HEK293 (cell line): ENCODE measurements at regions not wholly inside any gene's neighbourhood (a gene's known extent, or its start where the extent isn't known, plus 50 kb on each side); places are given as distances from the start of the nearest gene placed in this dataset.

Source experiments
- GFI1B ChIP-seq: fragments of 450-650 bp; formaldehyde crosslinking; IDR thresholded peaks from 2 replicates; pipeline ENCODE4 v1.5.1; 2016; ENCODE audit warnings: missing biosample characterization, missing genetic modification characterization
- GLI2 ChIP-seq: fragments of 450-650 bp; formaldehyde crosslinking; IDR thresholded peaks from 2 replicates; pipeline ENCODE4; 2017; ENCODE audit warnings: missing biosample characterization, missing genetic modification characterization, low read depth, borderline replicate concordance
- IKZF3 ChIP-seq: fragments of 450-650 bp; IDR thresholded peaks from 2 replicates; pipeline ENCODE4 v1.5.0; 2018; ENCODE audit warnings: missing biosample characterization, mild to moderate bottlenecking, missing genetic modification characterization, moderate library complexity
- KLF1 ChIP-seq: fragments of 450-650 bp; formaldehyde crosslinking; IDR thresholded peaks from 2 replicates; pipeline ENCODE4 v1.5.1; 2016; ENCODE audit warnings: missing biosample characterization, missing genetic modification characterization
- KLF7 ChIP-seq: fragments of 450-650 bp; formaldehyde crosslinking; IDR thresholded peaks from 2 replicates; pipeline ENCODE4 v1.5.1; 2016; ENCODE audit warnings: missing biosample characterization, missing genetic modification characterization, borderline replicate concordance
- SALL2 ChIP-seq: fragments of 450-650 bp; formaldehyde crosslinking; IDR thresholded peaks from 2 replicates; pipeline ENCODE4 v1.5.0; 2017; ENCODE audit warnings: missing biosample characterization, mild to moderate bottlenecking, missing genetic modification characterization, borderline replicate concordance
- SCRT2 ChIP-seq: fragments of 450-650 bp; formaldehyde crosslinking; IDR thresholded peaks from 2 replicates; pipeline ENCODE4 v1.5.1; 2016; ENCODE audit warnings: missing biosample characterization, missing genetic modification characterization
- SETDB1 ChIP-seq: IDR thresholded peaks from one replicate; pipeline ENCODE4 v1.6.1; 2017; ENCODE audit warnings: mild to moderate bottlenecking, low read length, moderate library complexity, mixed read lengths; ENCODE audit not compliant: insufficient read length
- SP3 ChIP-seq: fragments of 450-650 bp; formaldehyde crosslinking; IDR thresholded peaks from 2 replicates; pipeline ENCODE4 v1.5.1; 2016; ENCODE audit warnings: missing biosample characterization, missing genetic modification characterization
- SP7 ChIP-seq: fragments of 450-650 bp; formaldehyde crosslinking; IDR thresholded peaks from 2 replicates; pipeline ENCODE4 v1.5.1; 2016; ENCODE audit warnings: missing biosample characterization, missing genetic modification characterization
- ZBTB21 ChIP-seq: fragments of 450-650 bp; formaldehyde crosslinking; IDR thresholded peaks from 2 replicates; pipeline ENCODE4 v1.5.1; 2017; ENCODE audit warnings: missing biosample characterization, missing genetic modification characterization
- ZBTB7A ChIP-seq: fragments of 450-650 bp; formaldehyde crosslinking; IDR thresholded peaks from 2 replicates; pipeline ENCODE4 v1.5.1; 2016; ENCODE audit warnings: low read depth, missing biosample characterization, missing genetic modification characterization
- ZFP37 ChIP-seq: fragments of 450-650 bp; formaldehyde crosslinking; IDR thresholded peaks from 2 replicates; pipeline ENCODE4 v1.5.1; 2016; ENCODE audit warnings: missing biosample characterization, missing genetic modification characterization
- ZNF121 ChIP-seq: fragments of 450-650 bp; formaldehyde crosslinking; IDR thresholded peaks from 2 replicates; pipeline ENCODE4 v1.5.1; 2016; ENCODE audit warnings: missing biosample characterization, missing genetic modification characterization
- ZNF138 ChIP-seq: fragments of 450-650 bp; formaldehyde crosslinking; IDR thresholded peaks from 2 replicates; pipeline ENCODE4 v1.5.1; 2016; ENCODE audit warnings: missing biosample characterization, missing genetic modification characterization, borderline replicate concordance
- ZNF2 ChIP-seq: fragments of 450-650 bp; formaldehyde crosslinking; IDR thresholded peaks from 2 replicates; pipeline ENCODE4 v1.5.1; 2016; ENCODE audit warnings: missing biosample characterization, missing genetic modification characterization
- ZNF335 ChIP-seq: fragments of 450-650 bp; formaldehyde crosslinking; conservative IDR thresholded peaks from 2 replicates; pipeline ENCODE4 v1.5.1; 2016; ENCODE audit warnings: missing biosample characterization, missing genetic modification characterization
- ZNF394 ChIP-seq: fragments of 450-650 bp; formaldehyde crosslinking; IDR thresholded peaks from 2 replicates; pipeline ENCODE4 v1.5.1; 2016; ENCODE audit warnings: missing biosample characterization, missing genetic modification characterization, mild to moderate bottlenecking, moderate library complexity, borderline replicate concordance
- ZNF555 ChIP-seq: fragments of 450-650 bp; formaldehyde crosslinking; conservative IDR thresholded peaks from 2 replicates; pipeline ENCODE4 v1.5.1; 2017; ENCODE audit warnings: missing biosample characterization, mild to moderate bottlenecking, missing genetic modification characterization, inconsistent platforms
- ZNF558 ChIP-seq: fragments of 450-650 bp; formaldehyde crosslinking; IDR thresholded peaks from 2 replicates; pipeline ENCODE4 v1.5.1; 2016; ENCODE audit warnings: missing biosample characterization, missing genetic modification characterization
- ZNF660 ChIP-seq: fragments of 450-650 bp; IDR thresholded peaks from 2 replicates; pipeline ENCODE4 v1.5.1; 2018; ENCODE audit warnings: missing biosample characterization, mild to moderate bottlenecking, missing genetic modification characterization
- ZNF670 ChIP-seq: fragments of 450-650 bp; formaldehyde crosslinking; IDR thresholded peaks from 2 replicates; pipeline ENCODE4 v1.5.1; 2016; ENCODE audit warnings: missing biosample characterization, missing genetic modification characterization, low read depth
- ZNF843 ChIP-seq: fragments of 450-650 bp; formaldehyde crosslinking; IDR thresholded peaks from 2 replicates; pipeline ENCODE4 v1.5.1; 2016; ENCODE audit warnings: missing biosample characterization, missing genetic modification characterization
- TF ChIP-seq, protein P1 (sequence below): fragments of 450-650 bp; formaldehyde crosslinking; IDR thresholded peaks from 2 replicates; pipeline ENCODE4 v1.5.1; 2016; ENCODE audit warnings: missing biosample characterization, missing genetic modification characterization
- TF ChIP-seq, protein P2 (sequence below): fragments of 450-650 bp; formaldehyde crosslinking; IDR thresholded peaks from 2 replicates; pipeline ENCODE4 v1.5.1; 2016; ENCODE audit warnings: missing biosample characterization, missing genetic modification characterization
- TF ChIP-seq, protein P3 (sequence below): fragments of 450-650 bp; formaldehyde crosslinking; IDR thresholded peaks from 2 replicates; pipeline ENCODE4 v1.5.1; 2016; ENCODE audit warnings: missing biosample characterization, missing genetic modification characterization, low read depth
- TF ChIP-seq, protein P4 (sequence below): fragments of 450-650 bp; formaldehyde crosslinking; IDR thresholded peaks from 2 replicates; pipeline ENCODE4 v1.5.1; 2016; ENCODE audit warnings: missing biosample characterization, missing genetic modification characterization
- TF ChIP-seq, protein P5 (sequence below): fragments of 450-650 bp; formaldehyde crosslinking; IDR thresholded peaks from 2 replicates; pipeline ENCODE4 v1.5.0; 2017; ENCODE audit warnings: missing biosample characterization, missing genetic modification characterization, borderline replicate concordance
- TF ChIP-seq, protein P6 (sequence below): fragments of 450-650 bp; formaldehyde crosslinking; IDR thresholded peaks from 2 replicates; pipeline ENCODE4 v1.5.1; 2016; ENCODE audit warnings: missing biosample characterization, missing genetic modification characterization

DNA sequence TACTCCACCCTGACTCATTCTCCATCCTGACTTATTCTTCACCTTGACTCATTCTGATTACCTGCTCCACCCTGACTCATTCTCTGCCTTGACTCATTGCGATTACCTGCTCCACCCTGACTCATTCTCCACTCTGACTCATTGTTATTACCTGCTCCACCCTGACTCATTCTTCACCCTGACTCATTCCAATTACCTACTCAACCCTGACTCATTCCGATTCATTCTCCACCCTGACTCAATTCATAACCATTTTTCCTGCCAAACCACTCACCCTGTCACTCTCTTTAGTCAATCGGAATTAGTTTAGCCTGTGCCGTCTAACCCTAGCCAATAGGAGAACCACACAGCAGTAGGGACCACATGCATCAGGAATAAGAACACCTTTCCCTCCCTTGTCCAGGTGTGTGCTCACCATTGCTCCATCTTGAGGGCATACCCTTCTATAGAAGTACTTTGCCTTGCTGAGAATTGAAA lies 1227.4 kb upstream of the PCDH20 start (continued):
- TF ChIP-seq, protein P1, sequence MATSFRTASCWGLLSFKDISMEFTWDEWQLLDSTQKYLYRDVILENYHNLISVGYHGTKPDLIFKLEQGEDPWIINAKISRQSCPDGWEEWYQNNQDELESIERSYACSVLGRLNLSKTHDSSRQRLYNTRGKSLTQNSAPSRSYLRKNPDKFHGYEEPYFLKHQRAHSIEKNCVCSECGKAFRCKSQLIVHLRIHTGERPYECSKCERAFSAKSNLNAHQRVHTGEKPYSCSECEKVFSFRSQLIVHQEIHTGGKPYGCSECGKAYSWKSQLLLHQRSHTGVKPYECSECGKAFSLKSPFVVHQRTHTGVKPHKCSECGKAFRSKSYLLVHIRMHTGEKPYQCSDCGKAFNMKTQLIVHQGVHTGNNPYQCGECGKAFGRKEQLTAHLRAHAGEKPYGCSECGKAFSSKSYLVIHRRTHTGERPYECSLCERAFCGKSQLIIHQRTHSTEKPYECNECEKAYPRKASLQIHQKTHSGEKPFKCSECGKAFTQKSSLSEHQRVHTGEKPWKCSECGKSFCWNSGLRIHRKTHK (tag by site-specific recombination), result peak; percentile 55; the same call in 1 of the 2 replicates
- TF ChIP-seq SP3 (tag by site-specific recombination) (peak; percentile 75), SETDB1 (peak; percentile 99), KLF7 (tag by site-specific recombination) (peak; percentile 67; the same call in 1 of the 2 replicates), ZFP37 (tag by site-specific recombination) (peak; percentile 100), ZNF121 (no peak), ZNF394 (tag by site-specific recombination) (peak; percentile 73; the same call in 1 of the 2 replicates), KLF1 (tag by site-specific recombination) (peak; percentile 72), SP7 (tag by site-specific recombination) (peak; percentile 92), ZNF555 (0 out of 2 replicates have a peak, but pooled peaks have one; percentile 8), ZNF138 (no peak), ZNF843 (tag by site-specific recombination) (peak; percentile 68), ZNF558 (tag by site-specific recombination) (peak; percentile 89), GLI2 (no peak), ZNF660 (peak; percentile 78), ZNF670 (tag by site-specific recombination) (no peak), GFI1B (no peak), ZBTB21 (tag by site-specific recombination) (peak; percentile 85), ZNF335 (tag by site-specific recombination) (peak; percentile 42), SALL2 (tag by site-specific recombination) (no peak), ZBTB7A (tag by site-specific recombination) (no peak), ZNF2 (no peak), IKZF3 (tag by site-specific recombination) (no peak), SCRT2 (tag by site-specific recombination) (peak; percentile 72)
- TF ChIP-seq, protein P2, sequence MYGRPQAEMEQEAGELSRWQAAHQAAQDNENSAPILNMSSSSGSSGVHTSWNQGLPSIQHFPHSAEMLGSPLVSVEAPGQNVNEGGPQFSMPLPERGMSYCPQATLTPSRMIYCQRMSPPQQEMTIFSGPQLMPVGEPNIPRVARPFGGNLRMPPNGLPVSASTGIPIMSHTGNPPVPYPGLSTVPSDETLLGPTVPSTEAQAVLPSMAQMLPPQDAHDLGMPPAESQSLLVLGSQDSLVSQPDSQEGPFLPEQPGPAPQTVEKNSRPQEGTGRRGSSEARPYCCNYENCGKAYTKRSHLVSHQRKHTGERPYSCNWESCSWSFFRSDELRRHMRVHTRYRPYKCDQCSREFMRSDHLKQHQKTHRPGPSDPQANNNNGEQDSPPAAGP (tag by site-specific recombination), result peak; percentile 95
- TF ChIP-seq, protein P3, sequence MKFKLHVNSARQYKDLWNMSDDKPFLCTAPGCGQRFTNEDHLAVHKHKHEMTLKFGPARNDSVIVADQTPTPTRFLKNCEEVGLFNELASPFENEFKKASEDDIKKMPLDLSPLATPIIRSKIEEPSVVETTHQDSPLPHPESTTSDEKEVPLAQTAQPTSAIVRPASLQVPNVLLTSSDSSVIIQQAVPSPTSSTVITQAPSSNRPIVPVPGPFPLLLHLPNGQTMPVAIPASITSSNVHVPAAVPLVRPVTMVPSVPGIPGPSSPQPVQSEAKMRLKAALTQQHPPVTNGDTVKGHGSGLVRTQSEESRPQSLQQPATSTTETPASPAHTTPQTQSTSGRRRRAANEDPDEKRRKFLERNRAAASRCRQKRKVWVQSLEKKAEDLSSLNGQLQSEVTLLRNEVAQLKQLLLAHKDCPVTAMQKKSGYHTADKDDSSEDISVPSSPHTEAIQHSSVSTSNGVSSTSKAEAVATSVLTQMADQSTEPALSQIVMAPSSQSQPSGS (tag by site-specific recombination), result 0 out of 2 replicates have a peak, but pooled peaks have one; percentile 22
- TF ChIP-seq, protein P4, sequence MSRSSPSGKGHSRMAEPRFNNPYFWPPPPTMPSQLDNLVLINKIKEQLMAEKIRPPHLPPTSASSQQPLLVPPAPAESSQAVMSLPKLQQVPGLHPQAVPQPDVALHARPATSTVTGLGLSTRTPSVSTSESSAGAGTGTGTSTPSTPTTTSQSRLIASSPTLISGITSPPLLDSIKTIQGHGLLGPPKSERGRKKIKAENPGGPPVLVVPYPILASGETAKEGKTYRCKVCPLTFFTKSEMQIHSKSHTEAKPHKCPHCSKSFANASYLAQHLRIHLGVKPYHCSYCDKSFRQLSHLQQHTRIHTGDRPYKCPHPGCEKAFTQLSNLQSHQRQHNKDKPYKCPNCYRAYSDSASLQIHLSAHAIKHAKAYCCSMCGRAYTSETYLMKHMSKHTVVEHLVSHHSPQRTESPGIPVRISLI, result 0 out of 2 replicates have a peak, but pooled peaks have one; percentile 24
- TF ChIP-seq, protein P5, sequence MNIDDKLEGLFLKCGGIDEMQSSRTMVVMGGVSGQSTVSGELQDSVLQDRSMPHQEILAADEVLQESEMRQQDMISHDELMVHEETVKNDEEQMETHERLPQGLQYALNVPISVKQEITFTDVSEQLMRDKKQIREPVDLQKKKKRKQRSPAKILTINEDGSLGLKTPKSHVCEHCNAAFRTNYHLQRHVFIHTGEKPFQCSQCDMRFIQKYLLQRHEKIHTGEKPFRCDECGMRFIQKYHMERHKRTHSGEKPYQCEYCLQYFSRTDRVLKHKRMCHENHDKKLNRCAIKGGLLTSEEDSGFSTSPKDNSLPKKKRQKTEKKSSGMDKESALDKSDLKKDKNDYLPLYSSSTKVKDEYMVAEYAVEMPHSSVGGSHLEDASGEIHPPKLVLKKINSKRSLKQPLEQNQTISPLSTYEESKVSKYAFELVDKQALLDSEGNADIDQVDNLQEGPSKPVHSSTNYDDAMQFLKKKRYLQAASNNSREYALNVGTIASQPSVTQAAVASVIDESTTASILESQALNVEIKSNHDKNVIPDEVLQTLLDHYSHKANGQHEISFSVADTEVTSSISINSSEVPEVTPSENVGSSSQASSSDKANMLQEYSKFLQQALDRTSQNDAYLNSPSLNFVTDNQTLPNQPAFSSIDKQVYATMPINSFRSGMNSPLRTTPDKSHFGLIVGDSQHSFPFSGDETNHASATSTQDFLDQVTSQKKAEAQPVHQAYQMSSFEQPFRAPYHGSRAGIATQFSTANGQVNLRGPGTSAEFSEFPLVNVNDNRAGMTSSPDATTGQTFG, result peak; percentile 84
- TF ChIP-seq, protein P6, sequence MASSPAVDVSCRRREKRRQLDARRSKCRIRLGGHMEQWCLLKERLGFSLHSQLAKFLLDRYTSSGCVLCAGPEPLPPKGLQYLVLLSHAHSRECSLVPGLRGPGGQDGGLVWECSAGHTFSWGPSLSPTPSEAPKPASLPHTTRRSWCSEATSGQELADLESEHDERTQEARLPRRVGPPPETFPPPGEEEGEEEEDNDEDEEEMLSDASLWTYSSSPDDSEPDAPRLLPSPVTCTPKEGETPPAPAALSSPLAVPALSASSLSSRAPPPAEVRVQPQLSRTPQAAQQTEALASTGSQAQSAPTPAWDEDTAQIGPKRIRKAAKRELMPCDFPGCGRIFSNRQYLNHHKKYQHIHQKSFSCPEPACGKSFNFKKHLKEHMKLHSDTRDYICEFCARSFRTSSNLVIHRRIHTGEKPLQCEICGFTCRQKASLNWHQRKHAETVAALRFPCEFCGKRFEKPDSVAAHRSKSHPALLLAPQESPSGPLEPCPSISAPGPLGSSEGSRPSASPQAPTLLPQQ (tag by site-specific recombination), result peak; percentile 67
